HCT116 (cell line): ENCODE measurements at regions not wholly inside any gene's neighbourhood (a gene's known extent, or its start where the extent isn't known, plus 50 kb on each side); places are given as distances from the start of the nearest gene placed in this dataset.

Experiments
- ATAC-seq: fragments of 200-7000 bp; cut with Tn5 transposase; 2 replicates; pipeline ENCODE4 v1.9.1; 2020; ENCODE audit warnings: mild to moderate bottlenecking, moderate library complexity
- BruUV-seq: library from RNA; stranded (reverse); fragments of 400-500 nt; replicated peaks from 2 replicates; lab custom pipeline; 2021; lab: Mats Ljungman, UMichigan
- CTCF ChIA-PET: fragments of 300-600 bp; sonication (Branson Sonifier 250); formaldehyde crosslinking; loops from one replicate; lab custom pipeline; 2021; ENCODE audit warnings: antibody characterized with exemption; lab: Charles Lee
- POLR2A ChIA-PET: fragments of 300-600, 350-600 bp; sonication (Branson Sonifier 250); formaldehyde crosslinking; loops from one replicate; lab custom pipeline; 2021; ENCODE audit warnings: antibody characterized with exemption; lab: Charles Lee
- RAD21 ChIA-PET, 2 experiments: fragments of 300-600 bp; sonication (Branson Sonifier 250); formaldehyde crosslinking; loops; one replicate each; lab custom pipeline; 2023; ENCODE audit warnings: low total read pairs in 2 of 2; ENCODE audit not compliant: uncharacterized antibody in 2 of 2, unreplicated experiment in 2 of 2, low non-redundant PET in 1 of 2; lab: Charles Lee
- DNase-seq: peaks from one replicate; pipeline ENCODE4 v3.0.0-alpha.2; 2010; ENCODE audit warnings: low read depth, low spot score
- H2AFZ ChIP-seq: fragments of 200-600 bp; shearing (Covaris generic), sonication (generic); 2 replicates; pipeline ENCODE4 v1.6.1; 2017; ENCODE audit warnings: low read depth, mixed run types, mixed read lengths, antibody characterized with exemption, low read length; ENCODE audit not compliant: poor library complexity, severe bottlenecking
- H3K27ac ChIP-seq: 2 replicates; pipeline ENCODE4 v1.5.1; 2012; ENCODE audit warnings: low read depth, low read length
- H3K27me3 ChIP-seq: fragments of 200-600 bp; sonication (generic); 2 replicates; pipeline ENCODE4 v1.6.1; 2016; ENCODE audit warnings: mixed run types, low read length, mixed read lengths; ENCODE audit not compliant: insufficient read depth
- H3K36me3 ChIP-seq, 2 experiments: fragments of 200-500 bp in 1 of 2; fragments of 200-600 bp in 1 of 2; sonication (Bioruptor generic) in 1 of 2; sonication (generic) in 1 of 2; 2 replicates each; pipeline versions ENCODE4 v1.5.1 to v1.6.1; 2014 to 2016; ENCODE audit warnings: low read length in 2 of 2, inconsistent platforms in 1 of 2, mixed read lengths in 1 of 2, mixed run types in 1 of 2; ENCODE audit not compliant: insufficient read depth in 2 of 2, control insufficient read depth in 1 of 2
- H3K4me1 ChIP-seq, 2 experiments: fragments of 200-600 bp in 1 of 2; sonication (generic) in 1 of 2; 2 replicates each; pipeline versions ENCODE4 v1.5.1 to v1.6.1; 2012 to 2017; ENCODE audit warnings: low read length in 2 of 2, inconsistent platforms in 1 of 2, mild to moderate bottlenecking in 1 of 2, mixed read lengths in 1 of 2, mixed run types in 1 of 2, moderate library complexity in 1 of 2; ENCODE audit not compliant: insufficient read depth in 2 of 2, control insufficient read depth in 1 of 2
- H3K4me2 ChIP-seq: fragments of 200-600 bp; sonication (generic); 2 replicates; pipeline ENCODE4 v1.6.1; 2017; ENCODE audit warnings: mixed run types, low read length, mixed read lengths
- H3K4me3 ChIP-seq, 2 experiments: fragments of 200-600 bp in 1 of 2; sonication (generic) in 1 of 2; replicated peaks in 1 of 2; 2 replicates each; pipeline ENCODE4 v1.5.1; 2011 to 2016; ENCODE audit warnings: low read length in 2 of 2, control low read depth in 1 of 2, low read depth in 1 of 2, mild to moderate bottlenecking in 1 of 2, mixed read lengths in 1 of 2, mixed run types in 1 of 2
- H3K79me2 ChIP-seq: fragments of 200-600 bp; sonication (generic); 2 replicates; pipeline ENCODE4 v1.6.1; 2017; ENCODE audit warnings: mild to moderate bottlenecking, mixed run types, low read length, moderate library complexity, mixed read lengths; ENCODE audit not compliant: insufficient read depth
- H3K9ac ChIP-seq: fragments of 200-600 bp; sonication (generic); 2 replicates; pipeline ENCODE4 v1.6.1; 2016; ENCODE audit warnings: low read length, mixed read lengths
- H3K9me2 ChIP-seq: fragments of 200-600 bp; sonication (generic), shearing (Covaris generic); 2 replicates; pipeline ENCODE4 v1.6.1; 2017; ENCODE audit warnings: mixed run types, mild to moderate bottlenecking, moderate library complexity; ENCODE audit not compliant: insufficient read depth
- H3K9me3 ChIP-seq, 2 experiments: fragments of 200-500 bp in 1 of 2; fragments of 200-600 bp in 1 of 2; sonication (Bioruptor generic) in 1 of 2; sonication (generic) in 1 of 2; 2 replicates each; pipeline ENCODE4 v1.6.1; 2014 to 2017; ENCODE audit warnings: low read length in 2 of 2, mixed read lengths in 2 of 2, inconsistent platforms in 1 of 2, low read depth in 1 of 2, mild to moderate bottlenecking in 1 of 2, mixed run types in 1 of 2, moderate library complexity in 1 of 2; ENCODE audit not compliant: control insufficient read depth in 1 of 2, insufficient read depth in 1 of 2
- H4K20me1 ChIP-seq: fragments of 200-600 bp; sonication (generic), shearing (Covaris generic); 2 replicates; pipeline ENCODE4 v1.6.1; 2017; ENCODE audit warnings: mixed run types, mild to moderate bottlenecking, moderate library complexity; ENCODE audit not compliant: insufficient read depth
- CEBPB ChIP-seq: IDR thresholded peaks from 2 replicates; pipeline ENCODE4 v1.6.1; 2012; ENCODE audit warnings: low read depth
- EGR1 ChIP-seq: IDR thresholded peaks from 2 replicates; pipeline ENCODE4 v1.6.1; 2012; ENCODE audit warnings: low read depth
- ELF1 ChIP-seq: IDR thresholded peaks from 2 replicates; pipeline ENCODE4 v1.6.1; 2012; ENCODE audit warnings: low read depth, borderline replicate concordance
- EZH2phosphoT487 ChIP-seq: fragments of 200-600 bp; IDR thresholded peaks from 2 replicates; pipeline ENCODE4 v1.6.1; 2018; ENCODE audit warnings: antibody characterized with exemption, borderline replicate concordance
- POLR2A ChIP-seq: IDR thresholded peaks from 2 replicates; pipeline ENCODE4 v1.7.0; 2011; ENCODE audit warnings: borderline replicate concordance; ENCODE audit not compliant: insufficient read depth, insufficient read length; ENCODE audit errors: extremely low read depth
- POLR2AphosphoS5 ChIP-seq: IDR thresholded peaks from 2 replicates; pipeline ENCODE4 v1.6.1; 2011; ENCODE audit warnings: mild to moderate bottlenecking, low read depth, low read length, moderate library complexity
- RAD21 ChIP-seq: IDR thresholded peaks from 2 replicates; pipeline ENCODE4 v1.6.1; 2012; ENCODE audit warnings: low read depth, mild to moderate bottlenecking
- REST ChIP-seq: IDR thresholded peaks from 2 replicates; pipeline ENCODE4 v1.6.1; 2012; ENCODE audit warnings: low read depth
- SIN3A ChIP-seq: IDR thresholded peaks from 2 replicates; pipeline ENCODE4 v1.6.1; 2012; ENCODE audit warnings: low read depth
- SP1 ChIP-seq: IDR thresholded peaks from 2 replicates; pipeline ENCODE4 v1.6.1; 2012; ENCODE audit warnings: low read depth
- SRF ChIP-seq: IDR thresholded peaks from 2 replicates; pipeline ENCODE4 v1.6.1; 2012; ENCODE audit warnings: low read depth
- TCF7L2 ChIP-seq: IDR thresholded peaks from 2 replicates; pipeline ENCODE4 v1.7.0; 2011; ENCODE audit warnings: borderline replicate concordance, inconsistent platforms; ENCODE audit not compliant: insufficient read depth, insufficient read length; ENCODE audit errors: extremely low read depth
- YY1 ChIP-seq: IDR thresholded peaks from 2 replicates; pipeline ENCODE4 v1.6.1; 2011; ENCODE audit warnings: low read length, low read depth, moderate library complexity, mild to moderate bottlenecking; ENCODE audit not compliant: insufficient replicate concordance; ENCODE audit errors: extremely low read depth
- ZBTB33 ChIP-seq: IDR thresholded peaks from 2 replicates; pipeline ENCODE4 v1.6.1; 2011; ENCODE audit warnings: mild to moderate bottlenecking, low read length, moderate library complexity; ENCODE audit not compliant: insufficient replicate concordance; ENCODE audit errors: extremely low read depth
- ZFX ChIP-seq: fragments of 450-650 bp; IDR thresholded peaks from 2 replicates; pipeline ENCODE4 v1.6.1; 2017
- intact Hi-C: fragments of 100-400 bp; cut with micrococcal nuclease; formaldehyde crosslinking; loops from 2 replicates; pipeline ENCODE4 v1.10.0; 2022
- TF ChIP-seq, protein P1 (sequence below): IDR thresholded peaks from 2 replicates; pipeline ENCODE4 v1.6.1; 2012
- TF ChIP-seq, protein P2 (sequence below): IDR thresholded peaks from 2 replicates; pipeline ENCODE4 v1.6.1; 2012

GRCh38 chr3:115498421-115498820 is 124.9 kb upstream of the GAP43 start:
- no TSS peak for BruUV-seq
- H3K79me2 ChIP-seq: no peaks in the 10 kb centered on the region
- H4K20me1 ChIP-seq: no peaks in the 10 kb centered on the region
- ChIA-PET POLR2A (no interaction called here), CTCF (no interaction called here), RAD21 (no interaction called here)
- H3K9ac ChIP-seq: no peak overlapping the region
- H3K4me1 ChIP-seq: no peaks in the 10 kb centered on the region
- H3K9me2 ChIP-seq: no peaks in the 10 kb centered on the region
- H3K4me3 ChIP-seq: no peak overlapping the region
- H3K9me3 ChIP-seq: no peaks in the 10 kb centered on the region
- no peak overlapping the region for H2AFZ ChIP-seq
- no peaks in the 10 kb centered on the region for H3K36me3 ChIP-seq
- intact Hi-C loops: no loop called here
- H3K27me3 ChIP-seq: no peaks in the 10 kb centered on the region
- H3K27ac ChIP-seq: no peak overlapping the region
- ATAC-seq (no peak), DNase-seq (no peak)
- TF ChIP-seq SP1 (no peak), POLR2A (no peak), SRF (no peak), POLR2AphosphoS5 (no peak), ZBTB33 (no peak), RAD21 (no peak), SIN3A (no peak), EZH2phosphoT487 (no peak), ELF1 (no peak), REST (no peak), ZFX (no peak), YY1 (no peak), EGR1 (no peak), CEBPB (no peak), TCF7L2 (no peak)
- TF ChIP-seq, protein P1, sequence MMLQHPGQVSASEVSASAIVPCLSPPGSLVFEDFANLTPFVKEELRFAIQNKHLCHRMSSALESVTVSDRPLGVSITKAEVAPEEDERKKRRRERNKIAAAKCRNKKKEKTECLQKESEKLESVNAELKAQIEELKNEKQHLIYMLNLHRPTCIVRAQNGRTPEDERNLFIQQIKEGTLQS: no peak
- TF ChIP-seq, protein P2, sequence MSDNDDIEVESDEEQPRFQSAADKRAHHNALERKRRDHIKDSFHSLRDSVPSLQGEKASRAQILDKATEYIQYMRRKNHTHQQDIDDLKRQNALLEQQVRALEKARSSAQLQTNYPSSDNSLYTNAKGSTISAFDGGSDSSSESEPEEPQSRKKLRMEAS: no peak
- no peak overlapping the region for H3K4me2 ChIP-seq
